Erythroblast (primary cell): ENCODE measurements at regions not wholly inside any gene's neighbourhood (a gene's known extent, or its start where the extent isn't known, plus 50 kb on each side); places are given as distances from the start of the nearest gene placed in this dataset.

Experiments used
- GATA1 ChIP-seq: IDR thresholded peaks from 2 replicates; pipeline ENCODE4 v1.6.1; 2011; ENCODE audit warnings: low read depth, mild to moderate bottlenecking, control low read depth, low read length, moderate library complexity
- POLR2A ChIP-seq: IDR thresholded peaks from 2 replicates; pipeline ENCODE4 v1.6.1; 2011; ENCODE audit warnings: mild to moderate bottlenecking, low read length

- TF ChIP-seq POLR2A (no peak), GATA1 (no peak)
Observed at GRCh38 chr6:8325743-8326142, 109.6 kb downstream of the SLC35B3 start.
